GM18499 (cell line): ENCODE measurements at regions not wholly inside any gene's neighbourhood (a gene's known extent, or its start where the extent isn't known, plus 50 kb on each side); places are given as distances from the start of the nearest gene placed in this dataset.
"Not testable (repeated sequence)": the region's sequence is repeated elsewhere in the genome, so short reads cannot be mapped to it uniquely, and the experiment has no call there.

Experiments used
- ATAC-seq: cut with Tn5 transposase; IDR thresholded peaks from one replicate; pipeline ENCODE4 v1.9.1; 2021; ENCODE audit warnings: moderate number of reproducible peaks; ENCODE audit not compliant: insufficient read depth, unreplicated experiment

DNA sequence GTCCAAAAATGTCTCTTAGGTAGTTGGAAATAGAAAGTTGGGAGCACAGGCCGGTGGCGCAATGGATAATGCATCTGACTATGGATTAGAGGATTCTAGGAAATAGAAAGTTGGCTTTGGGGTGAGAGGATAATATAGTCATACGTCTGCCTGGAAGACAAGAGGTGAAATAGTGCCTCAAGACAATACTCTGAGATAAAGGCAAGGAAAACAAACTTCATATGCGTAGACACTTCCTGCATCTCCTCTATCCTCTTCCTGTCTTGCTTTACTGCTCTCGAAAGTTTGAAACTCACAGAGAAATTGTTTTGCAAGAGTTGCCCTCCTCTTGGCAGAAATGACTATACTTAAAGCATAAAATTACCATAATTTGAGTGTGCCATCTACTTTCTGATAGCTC lies 153.2 kb upstream of the FBXL7 start:
- no peak for ATAC-seq

DNA sequence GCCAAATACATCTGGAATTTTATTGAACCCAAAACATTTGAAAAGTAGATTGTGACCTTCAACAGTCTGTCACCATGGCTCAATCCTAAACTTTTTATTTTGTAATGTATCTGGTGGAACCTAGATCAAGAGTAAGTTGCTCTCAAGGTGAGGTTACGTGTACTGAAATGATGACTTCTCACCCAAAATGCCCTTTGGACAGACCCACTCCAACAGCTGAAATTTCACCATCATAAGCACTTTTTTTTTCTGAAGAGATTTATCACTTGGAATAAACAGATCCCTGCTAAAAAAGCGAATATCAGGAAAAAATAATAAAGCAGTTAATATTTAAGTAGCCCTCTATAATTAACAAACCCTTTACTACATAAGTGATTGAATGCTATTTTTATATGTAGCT lies 155.0 kb upstream of the FBXL7 start:
- ATAC-seq: no peak

DNA sequence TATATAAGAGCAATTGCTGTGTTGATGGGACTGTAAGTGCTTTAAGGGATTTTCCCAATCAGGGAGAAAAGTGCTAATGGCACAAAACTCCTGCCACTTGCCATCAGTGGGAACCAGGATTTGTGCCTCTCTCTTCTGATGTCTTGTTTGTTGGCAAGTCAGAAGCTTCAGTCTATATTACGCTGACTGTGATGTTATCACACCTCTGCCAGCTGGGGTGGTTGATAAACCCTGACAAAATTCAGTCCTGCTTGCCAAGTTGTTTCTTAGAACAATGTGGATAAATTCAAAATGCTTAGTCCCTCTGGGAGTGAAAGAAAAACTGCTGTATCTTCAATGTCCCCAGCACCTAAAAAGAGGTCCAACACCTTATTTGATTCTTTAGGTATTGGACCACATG lies 161.4 kb upstream of the FBXL7 start:
- ATAC-seq: no peak

DNA sequence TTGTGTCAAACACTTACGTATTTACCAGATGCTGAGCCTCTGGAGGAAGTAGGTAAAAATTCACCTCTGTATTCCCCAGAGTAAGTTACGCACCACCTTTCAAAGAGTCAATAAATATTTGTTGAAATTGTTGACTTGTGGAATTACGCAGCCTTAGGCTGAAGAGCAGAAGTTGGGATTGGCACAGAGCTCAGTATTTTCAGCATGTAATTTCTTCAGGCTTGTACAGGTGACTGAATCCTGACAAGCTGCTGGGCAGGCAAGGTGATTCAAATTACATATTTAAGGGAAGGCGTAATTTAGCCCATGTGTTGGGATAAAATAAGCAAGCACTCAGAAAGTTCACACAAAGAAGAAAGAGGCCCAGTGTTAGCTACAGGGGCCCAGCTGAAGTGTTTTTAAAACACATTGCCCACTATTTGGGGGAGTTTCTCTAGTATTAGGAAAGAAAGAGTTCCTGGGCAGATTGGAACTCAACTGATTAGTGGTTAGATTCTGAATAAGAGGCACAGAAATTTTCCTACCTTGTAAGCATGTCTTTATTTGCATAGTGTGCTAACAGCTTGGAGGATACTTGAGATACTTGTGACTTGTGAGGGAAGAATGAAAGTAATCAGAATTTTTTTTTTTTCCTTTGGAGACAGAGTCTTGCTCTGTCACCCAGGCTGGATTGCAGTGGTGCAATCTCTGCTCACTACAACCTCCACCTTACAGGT lies 165.3 kb upstream of the FBXL7 start:
- no peak for ATAC-seq

DNA sequence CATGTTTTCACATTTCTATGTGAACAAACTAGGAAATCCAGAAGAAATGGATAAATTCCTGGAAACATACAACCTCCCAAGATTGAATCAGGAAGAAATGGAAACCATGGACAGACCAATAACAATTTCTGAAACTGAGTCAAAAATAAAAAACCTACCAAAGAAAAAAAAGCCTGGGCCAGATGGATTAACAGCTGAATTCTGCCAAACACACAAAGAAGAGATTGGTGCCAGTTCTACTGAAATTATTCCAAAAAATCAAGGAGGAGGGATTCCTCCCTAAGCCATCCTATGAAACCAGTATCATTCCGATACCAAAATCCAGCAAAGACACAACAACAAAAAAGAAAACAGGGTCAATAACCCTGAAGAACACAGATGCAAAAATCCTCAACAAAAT lies 166.9 kb upstream of the FBXL7 start:
- no peak for ATAC-seq

DNA sequence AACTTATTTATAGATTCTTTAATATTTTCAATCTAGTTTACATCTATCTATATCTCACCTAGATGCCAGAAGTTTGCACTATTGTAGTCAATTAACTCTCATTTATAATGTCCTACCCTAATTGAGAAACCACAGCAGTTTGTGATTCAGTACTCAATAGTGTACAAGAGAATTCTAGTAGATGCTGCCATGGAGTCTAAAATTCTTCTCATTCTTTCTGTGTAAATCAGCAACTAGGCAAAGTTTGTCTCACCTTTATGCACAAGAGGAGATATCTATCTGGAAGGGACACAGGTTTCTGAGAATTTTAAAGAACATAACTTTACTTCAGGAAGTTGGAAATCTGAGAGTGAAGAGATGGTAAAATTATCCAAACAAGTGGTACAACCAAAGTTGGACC lies 173.0 kb upstream of the FBXL7 start:
- no peak for ATAC-seq

DNA sequence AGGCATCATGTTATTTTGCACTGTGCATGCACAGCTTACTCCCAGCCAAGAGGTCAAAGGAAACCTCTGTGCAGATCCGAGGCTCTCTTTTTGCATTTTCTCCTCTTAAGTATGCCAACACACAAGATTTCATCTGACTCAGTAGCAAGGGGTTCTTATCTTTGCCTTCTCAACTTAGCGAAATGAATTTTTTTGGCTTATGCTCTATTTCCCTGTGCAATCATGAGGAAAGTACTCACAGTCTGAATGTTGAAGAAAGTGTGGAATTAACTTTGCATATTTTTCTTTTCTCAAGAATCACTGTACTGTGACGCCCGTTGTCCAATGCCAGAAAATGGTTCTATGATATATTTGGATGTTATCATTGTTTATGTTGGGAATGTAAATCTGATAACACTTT lies 173.5 kb upstream of the FBXL7 start:
- no peak for ATAC-seq

DNA sequence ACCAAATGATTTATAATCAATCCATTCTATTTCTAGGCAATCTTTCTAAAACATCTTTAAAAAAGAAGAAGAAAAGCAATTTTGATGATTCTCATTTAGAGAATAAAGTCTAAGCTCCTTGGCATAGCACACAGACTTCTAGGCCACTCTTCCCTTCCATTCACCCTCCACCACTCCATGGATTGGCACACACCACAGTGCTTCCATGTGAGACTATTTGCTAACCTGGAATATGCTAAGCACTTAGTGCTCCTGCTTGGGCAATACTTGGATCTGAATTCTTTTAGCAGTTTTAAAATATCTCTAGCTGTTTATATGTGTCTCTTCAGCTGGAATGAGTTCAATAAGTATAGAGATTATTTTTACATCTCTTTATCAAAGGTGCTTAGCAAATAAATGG lies 177.6 kb upstream of the FBXL7 start:
- no peak for ATAC-seq

DNA sequence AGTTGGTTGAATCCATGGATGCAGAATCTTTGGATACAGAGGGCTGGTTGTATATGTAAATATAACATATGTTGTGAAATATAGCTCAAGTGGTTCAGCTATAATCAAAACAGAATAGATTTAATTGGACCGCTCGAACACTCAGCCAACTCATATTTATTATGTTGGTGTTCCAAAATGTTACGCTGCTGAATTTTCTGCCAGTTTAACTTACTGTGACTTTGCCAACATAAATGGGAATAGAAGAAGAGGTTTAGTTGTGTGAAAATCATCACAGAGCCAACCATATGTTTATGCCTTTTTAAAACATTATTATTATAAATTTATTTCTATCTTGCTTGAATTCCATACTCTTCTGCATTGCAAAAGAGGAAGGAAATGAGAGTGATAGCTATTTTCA lies 178.2 kb upstream of the FBXL7 start:
- ATAC-seq: no peak

DNA sequence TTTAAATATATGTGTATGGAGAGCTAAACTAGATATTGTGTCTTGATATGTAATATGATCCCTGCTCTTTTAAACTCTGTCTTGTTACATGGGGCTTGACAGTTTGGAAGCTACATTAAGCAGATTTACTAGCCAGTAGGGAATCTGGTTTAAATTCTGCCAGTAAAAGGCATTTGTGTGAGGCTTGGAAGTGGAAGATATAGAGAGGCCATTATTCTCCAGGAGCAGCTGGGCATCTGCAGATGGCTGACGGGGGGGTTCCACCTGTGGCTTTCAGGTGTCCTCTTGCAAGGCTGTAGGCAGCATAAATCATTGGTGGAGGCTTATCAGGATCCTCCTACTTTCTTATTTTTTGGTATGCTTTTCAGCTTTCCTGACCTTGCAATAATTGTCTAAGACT lies 179.1 kb upstream of the FBXL7 start:
- no peak for ATAC-seq

DNA sequence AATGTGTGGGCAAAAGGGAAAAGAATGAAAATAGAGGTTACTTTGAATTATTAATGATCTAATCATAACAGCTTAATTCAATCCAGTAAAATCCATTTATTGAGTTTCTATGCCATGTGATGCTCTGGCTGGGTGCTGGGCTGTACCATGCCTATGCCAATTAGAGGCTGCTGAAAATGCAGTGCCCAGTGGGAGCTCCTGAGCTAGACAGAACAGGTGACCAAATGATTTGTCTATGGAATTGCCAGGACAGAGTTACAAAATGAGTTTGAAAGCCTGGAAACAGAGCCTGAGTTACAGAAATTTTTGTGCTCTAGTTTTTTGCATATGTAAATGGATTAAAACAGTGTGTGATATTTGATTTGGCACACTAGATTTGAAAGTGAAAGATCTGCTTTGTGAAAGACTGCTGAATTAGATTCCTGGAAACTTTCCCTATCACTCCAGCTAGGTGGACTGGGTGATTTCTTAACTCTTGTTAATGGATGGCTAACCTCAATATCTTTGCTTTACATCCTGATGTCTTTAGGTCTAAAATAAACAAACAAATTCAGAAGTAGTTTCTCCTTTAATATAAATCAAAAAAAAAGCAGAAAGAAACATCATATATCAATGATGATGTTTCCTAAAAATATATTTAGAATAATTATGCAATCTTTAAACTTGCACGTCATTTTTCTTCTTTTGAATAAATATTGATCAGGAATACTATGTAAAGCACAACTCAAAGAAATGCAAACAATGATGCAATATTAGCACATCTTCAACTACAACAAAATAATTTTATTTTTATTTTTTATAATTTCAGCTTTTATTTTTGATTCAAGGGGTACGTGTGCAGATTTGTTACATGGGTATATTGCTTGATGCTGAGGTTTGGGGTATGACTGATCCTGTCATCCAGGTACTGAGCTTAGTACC lies 194.8 kb upstream of the FBXL7 start:
- no peak for ATAC-seq

DNA sequence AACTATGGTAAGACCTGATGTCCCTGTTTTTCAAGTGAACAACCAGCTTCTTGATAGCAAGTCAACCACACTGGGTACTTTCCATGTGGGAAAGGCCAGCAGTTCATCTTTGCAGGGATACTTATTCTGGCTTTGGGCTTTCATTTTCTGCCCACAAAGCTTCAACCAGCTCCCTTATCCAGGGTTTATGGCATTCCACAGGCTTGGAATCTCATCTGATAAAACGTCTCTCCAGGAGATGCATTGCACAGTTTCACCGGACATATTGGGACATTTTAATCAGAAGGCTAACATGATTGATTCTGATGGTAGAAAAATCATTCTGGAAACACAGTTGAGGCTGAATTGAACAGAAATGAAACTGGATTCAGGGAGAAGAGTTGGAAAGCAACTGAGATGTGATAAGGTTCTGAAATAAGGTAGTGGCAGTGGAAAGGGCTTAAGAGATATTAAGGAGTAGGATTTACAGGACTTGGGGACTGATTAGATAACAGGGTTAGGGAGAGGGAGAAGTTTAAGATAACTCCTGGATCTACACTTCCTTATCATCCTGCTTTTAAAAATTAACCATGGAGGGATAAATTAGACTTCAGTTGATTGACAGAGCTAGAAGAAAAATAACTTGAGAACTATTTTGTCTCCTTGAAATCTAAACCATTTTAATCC lies 195.8 kb upstream of the FBXL7 start:
- no peak for ATAC-seq

DNA sequence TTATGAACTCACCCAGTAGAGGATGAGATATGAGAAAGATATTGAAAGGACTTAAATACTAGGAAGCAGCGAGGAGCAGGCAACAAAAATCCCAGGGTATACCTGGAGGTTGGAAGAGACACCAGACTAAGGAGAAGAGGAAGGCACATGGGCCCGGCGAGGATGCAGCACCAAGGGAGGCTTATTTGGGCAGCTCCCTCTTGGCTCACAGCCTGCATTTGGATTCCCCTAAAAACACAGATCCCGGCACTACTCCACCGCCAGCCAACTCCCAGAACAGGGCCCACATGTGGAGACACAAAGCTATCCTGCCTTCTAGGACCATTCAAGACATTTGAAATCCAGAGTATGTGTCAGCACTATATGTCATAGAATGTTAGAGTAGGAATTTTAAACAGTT lies 199.8 kb upstream of the FBXL7 start:
- no peak for ATAC-seq

DNA sequence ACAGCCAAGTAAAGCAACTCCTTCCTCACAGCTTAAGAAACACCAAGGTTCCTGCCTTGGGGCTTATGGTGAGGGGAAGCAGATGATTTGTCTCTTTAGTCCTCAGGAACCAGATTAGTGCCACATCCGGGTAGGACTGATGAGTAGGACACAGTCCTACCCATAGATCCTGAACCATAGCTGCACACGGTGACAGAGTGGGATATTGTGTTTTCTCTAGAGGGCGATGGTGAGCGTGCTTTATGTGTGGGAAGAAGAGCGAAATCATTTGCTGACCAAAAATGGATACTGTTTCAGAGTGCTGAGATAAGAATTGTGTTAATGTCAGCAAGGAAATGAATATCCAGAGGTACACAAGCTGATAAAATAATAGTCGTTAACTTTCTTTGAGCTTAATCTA lies 209.0 kb upstream of the FBXL7 start:
- no peak for ATAC-seq

DNA sequence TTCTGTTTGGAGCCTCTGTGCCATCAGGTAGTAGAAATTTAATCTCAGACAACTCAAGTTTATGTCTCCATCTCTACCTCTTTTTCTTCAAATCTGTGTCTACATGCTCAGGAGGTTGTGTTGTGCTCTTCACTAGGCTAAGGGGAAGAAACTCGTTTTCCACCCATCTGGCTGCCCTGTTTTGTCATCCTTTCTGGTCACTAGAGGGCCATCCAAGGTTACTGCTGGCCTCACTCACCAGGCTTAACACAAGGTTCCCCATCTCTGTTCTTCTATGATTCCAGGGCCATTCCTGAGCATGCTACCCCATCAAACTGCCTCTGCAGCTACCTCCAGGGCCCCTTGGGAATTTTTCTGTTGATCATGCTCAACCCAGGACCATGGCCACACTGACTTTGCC lies 213.3 kb upstream of the FBXL7 start:
- ATAC-seq: no peak

DNA sequence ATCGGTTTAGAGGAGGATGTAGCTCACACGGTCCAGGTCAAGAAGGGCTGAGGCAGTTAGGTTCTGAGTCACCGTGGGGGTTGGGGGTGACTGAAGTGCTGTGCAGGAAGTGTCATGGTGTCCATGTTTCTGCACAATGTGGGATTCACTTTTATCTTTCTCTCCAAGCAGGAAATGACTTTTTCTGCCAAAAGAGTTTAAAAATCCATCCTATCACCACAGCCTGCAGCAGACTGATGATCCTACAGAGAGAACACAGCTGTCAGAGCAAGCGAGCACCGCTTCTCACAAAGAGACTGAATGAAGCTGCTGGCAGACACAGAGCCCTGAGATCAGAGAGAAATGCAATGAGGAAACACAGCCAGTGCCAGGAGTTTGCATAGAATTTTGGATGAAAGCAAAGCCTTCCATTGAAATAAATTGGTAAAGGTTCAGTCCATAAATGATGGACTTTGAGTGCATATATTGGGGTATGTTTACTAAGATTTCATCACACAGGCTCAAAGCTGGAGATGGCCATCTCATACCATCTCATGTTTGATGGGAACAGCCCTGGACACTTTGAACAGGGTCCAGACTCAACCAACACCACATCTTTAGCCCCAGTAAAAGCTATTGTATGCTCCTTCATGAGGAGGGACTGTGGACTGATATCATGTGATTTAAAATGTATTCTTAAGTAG lies 213.9 kb upstream of the FBXL7 start:
- no peak for ATAC-seq

DNA sequence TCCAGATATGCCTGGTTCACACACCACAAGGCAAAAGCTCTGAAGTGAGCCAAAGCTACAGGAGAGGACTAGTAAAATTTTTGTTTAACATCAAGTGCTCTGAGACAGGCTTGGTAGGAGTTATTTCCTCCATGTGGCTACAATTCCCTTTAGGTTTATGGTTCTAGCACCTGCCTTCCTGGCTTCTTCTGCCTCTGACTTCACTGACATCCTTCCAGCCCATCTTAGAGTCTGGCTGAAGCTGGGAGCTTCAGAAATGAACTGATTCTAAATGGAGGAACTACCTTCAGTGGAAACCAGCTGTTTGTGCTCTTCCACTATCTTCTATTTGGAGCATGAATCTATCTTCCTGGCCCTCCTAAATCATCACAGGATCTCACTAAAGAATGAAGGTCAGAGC lies 215.3 kb upstream of the FBXL7 start:
- no peak for ATAC-seq

DNA sequence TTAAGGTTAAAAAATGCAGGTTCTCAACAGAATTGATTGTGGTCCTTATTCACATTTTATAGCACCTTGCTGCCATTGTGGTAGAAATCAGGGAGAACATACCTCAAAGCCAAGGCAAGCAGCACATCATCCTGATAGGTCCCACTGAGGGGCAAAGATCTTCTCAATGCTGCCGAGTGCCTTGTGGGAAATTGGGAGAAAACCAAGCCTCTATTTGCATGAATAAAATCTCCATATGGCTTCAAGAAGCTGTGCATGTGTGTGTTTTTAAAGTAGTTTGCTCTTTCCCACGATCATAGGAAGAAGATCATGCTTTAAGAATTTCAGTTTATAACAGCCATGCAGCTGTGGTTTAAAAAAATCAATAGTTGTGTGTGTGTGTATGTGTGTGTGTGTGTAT lies 216.9 kb upstream of the FBXL7 start:
- no peak for ATAC-seq

DNA sequence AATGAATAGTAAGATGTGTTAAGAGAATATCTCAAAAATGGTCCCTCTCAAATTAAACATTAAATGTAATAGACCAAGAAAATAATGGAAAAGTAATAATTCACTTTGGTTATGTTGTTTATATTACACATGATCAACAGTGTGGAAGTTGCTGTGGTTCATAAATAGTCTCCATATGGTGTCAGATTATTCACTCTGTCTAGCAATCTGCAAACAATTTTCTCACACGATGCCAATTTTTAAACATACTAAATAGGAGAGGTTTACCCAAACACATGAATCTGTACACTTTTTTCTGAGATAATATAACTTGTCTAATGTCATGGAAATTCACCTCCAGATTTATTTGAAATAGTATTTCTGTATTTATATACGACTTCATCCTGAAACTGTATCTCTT lies 217.4 kb upstream of the FBXL7 start:
- ATAC-seq: no peak

DNA sequence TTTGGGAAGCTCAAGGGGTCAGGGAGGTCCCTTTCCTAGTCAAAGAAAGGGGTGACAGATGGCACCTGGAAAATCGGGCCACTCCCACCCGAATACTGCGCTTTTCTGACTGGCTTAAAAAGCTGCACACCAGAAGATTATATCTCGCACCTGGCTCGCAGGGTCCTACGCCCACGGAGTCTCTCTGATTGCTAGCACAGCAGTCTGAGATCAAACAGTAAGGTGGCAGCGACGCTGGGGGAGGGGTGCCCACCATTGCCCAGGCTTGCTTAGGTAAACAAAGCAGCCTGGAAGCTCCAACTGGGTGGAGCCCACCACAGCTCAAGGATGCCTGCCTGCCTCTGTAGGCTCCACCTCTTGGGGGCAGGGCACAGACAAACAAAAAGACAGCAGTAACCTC lies 228.4 kb upstream of the FBXL7 start:
- ATAC-seq: not testable (repeated sequence)

DNA sequence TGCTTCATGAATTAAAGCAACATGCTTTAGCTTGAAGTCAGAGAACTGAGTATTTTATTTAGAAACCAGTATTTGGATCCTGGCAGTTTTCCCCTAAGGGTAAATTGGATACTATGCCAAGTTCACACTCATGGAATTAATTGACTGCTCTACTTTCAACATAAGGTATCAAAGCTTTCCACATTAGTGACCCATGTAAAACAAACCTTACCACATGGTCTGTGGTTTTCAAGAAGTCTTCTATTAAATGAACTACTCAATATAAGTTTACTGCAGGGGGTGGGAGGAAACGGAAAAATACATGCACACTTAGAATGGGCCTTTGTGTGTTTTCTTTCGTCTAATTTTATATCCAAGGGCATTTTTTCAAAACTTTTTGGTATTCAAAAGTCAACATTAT lies 232.0 kb upstream of the FBXL7 start:
- ATAC-seq: no peak
